Progenitor cell of endocrine pancreas (in vitro differentiated cells): ENCODE measurements at regions not wholly inside any gene's neighbourhood (a gene's known extent, or its start where the extent isn't known, plus 50 kb on each side); places are given as distances from the start of the nearest gene placed in this dataset.

ENCODE experiments used
- DNase-seq: peaks from one replicate; pipeline ENCODE4 v3.0.0; 2021; ENCODE audit warnings: low spot score; ENCODE audit not compliant: unreplicated experiment
- H3K27ac Mint-ChIP-seq: 2 replicates; pipeline ENCODE4 v1.8.0; 2021; ENCODE audit warnings: mild to moderate bottlenecking, moderate library complexity, mixed read lengths
- H3K27me3 Mint-ChIP-seq: 2 replicates; pipeline ENCODE4 v1.8.0; 2021; ENCODE audit warnings: mixed read lengths
- H3K36me3 Mint-ChIP-seq: 2 replicates; pipeline ENCODE4 v1.8.0; 2022; ENCODE audit warnings: mixed read lengths; ENCODE audit not compliant: insufficient read depth
- H3K4me1 Mint-ChIP-seq: 2 replicates; pipeline ENCODE4 v1.8.0; 2021; ENCODE audit warnings: low read depth, mixed read lengths
- H3K4me3 Mint-ChIP-seq: 2 replicates; pipeline ENCODE4 v1.8.0; 2021; ENCODE audit warnings: low read depth, mild to moderate bottlenecking, moderate library complexity, mixed read lengths
- H3K9me3 Mint-ChIP-seq: 2 replicates; pipeline ENCODE4 v1.8.0; 2021; ENCODE audit warnings: low read depth, mixed read lengths
- CTCF ChIP-seq: fragments of 200-600 bp; sonication (generic); IDR thresholded peaks from one replicate; pipeline ENCODE4 v1.5.0; 2021; ENCODE audit warnings: antibody characterized with exemption, mild to moderate bottlenecking; ENCODE audit not compliant: unreplicated experiment

DNA sequence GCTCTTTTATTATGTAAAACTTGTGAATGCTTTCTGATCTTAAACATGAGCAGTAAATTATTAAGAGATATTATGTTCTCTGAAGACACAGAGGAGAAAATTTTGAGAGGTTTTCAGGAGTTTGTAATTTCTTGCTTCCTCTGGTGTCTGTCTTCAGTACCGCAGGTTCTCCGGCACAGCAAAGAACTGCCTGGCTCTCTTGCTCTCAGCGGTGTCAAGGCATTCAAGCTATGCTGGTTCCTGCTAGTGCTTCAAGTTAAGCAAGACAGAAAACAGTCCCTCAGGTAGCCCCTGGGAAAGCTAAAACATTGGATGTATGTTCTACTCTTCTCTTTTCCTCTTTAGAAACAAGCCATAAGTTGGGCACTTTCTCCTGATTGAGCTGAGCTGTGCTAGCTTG is 120.2 kb upstream of the CENPE start:
- H3K27ac Mint-ChIP-seq, result no peak overlapping the region
- no peak for TF ChIP-seq CTCF
- H3K9me3 Mint-ChIP-seq, result peaks cover 20% of the 10 kb centered on the region
- no peak overlapping the region for H3K4me3 Mint-ChIP-seq
- H3K27me3 Mint-ChIP-seq, result no peaks in the 10 kb centered on the region
- no peaks in the 10 kb centered on the region for H3K4me1 Mint-ChIP-seq
- DNase-seq, result no peak
- peaks cover 9% of the 10 kb centered on the region for H3K36me3 Mint-ChIP-seq

DNA sequence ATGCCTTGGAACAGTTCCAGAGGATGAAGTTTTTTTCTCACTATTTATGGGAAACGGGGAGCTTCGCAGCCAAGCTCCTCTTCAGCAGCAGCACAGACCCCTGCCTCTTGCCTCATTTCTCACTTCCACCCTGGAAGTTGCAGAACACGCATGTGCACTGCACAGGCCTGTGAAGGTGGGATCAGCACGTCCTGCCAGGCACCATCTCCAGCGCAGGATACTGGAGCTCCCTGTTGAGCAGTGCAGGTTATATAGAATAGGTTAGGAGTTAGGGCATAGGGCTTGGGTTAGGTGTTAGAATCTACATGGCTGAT is 110.1 kb upstream of the CENPE start:
- no peak for TF ChIP-seq CTCF
- peaks cover 27% of the 10 kb centered on the region for H3K4me1 Mint-ChIP-seq
- no peak overlapping the region for H3K4me3 Mint-ChIP-seq
- H3K27me3 Mint-ChIP-seq, result no peaks in the 10 kb centered on the region
- peaks cover 11% of the 10 kb centered on the region for H3K9me3 Mint-ChIP-seq
- H3K27ac Mint-ChIP-seq, result no peak overlapping the region
- peaks cover 2% of the 10 kb centered on the region for H3K36me3 Mint-ChIP-seq
- DNase-seq, result no peak

DNA sequence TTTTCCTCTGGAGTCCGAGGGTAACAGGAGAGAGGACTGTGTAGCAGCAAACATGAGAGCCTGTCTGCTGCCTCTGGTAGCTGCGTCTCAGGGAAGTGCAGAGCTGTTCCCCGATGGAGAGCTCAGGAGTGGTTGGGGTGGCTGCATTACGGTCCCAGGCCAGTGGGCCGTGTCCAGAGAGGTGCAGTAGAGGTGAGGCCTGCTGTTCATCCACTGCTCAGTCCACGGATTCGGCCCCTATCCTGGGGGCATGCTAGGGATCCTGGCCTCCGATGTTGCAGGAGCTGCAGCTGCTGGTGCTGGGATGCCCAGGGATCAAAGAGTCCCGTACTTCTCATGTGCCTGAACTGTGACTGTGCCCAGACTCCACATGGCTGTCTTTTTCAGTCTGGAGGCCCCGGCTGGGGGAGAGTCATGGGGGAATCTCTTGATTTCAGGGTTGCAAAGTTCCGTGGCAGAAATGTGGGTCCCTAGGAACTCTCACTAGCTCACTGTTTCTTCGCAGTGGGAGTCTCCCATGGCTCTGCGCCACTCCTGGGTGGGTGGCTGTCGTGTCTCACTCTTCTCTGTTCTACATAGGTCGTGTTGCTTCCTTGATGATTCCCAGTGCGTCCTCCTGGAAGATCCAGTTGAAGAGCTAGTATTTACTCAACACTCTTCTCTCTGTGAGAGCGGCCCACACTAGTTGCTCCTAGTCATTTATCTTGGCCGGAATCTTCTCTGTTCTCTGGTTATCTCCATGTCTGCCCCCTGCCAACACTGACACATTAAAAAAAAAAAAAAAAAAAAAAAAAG is 109.5 kb upstream of the CENPE start:
- H3K36me3 Mint-ChIP-seq, result peaks cover 2% of the 10 kb centered on the region
- peaks cover 30% of the 10 kb centered on the region for H3K4me1 Mint-ChIP-seq
- no peaks in the 10 kb centered on the region for H3K27me3 Mint-ChIP-seq
- DNase-seq, result no peak
- peak overlapping the region; percentile 0 for H3K4me3 Mint-ChIP-seq
- H3K9me3 Mint-ChIP-seq, result peaks cover 11% of the 10 kb centered on the region
- peak overlapping the region; percentile 92 for H3K27ac Mint-ChIP-seq
- no peak for TF ChIP-seq CTCF

GRCh38 chr4:103306870-103307375 is 108.8 kb upstream of the CENPE start:
- peak; percentile 44 for DNase-seq
- H3K36me3 Mint-ChIP-seq, result peaks cover 2% of the 10 kb centered on the region
- no peaks in the 10 kb centered on the region for H3K27me3 Mint-ChIP-seq
- H3K9me3 Mint-ChIP-seq, result peaks cover 11% of the 10 kb centered on the region
- TF ChIP-seq CTCF, result no peak
- H3K4me1 Mint-ChIP-seq, result peaks cover 30% of the 10 kb centered on the region
- peak overlapping the region; percentile 92 for H3K27ac Mint-ChIP-seq
- peak overlapping the region; percentile 0 for H3K4me3 Mint-ChIP-seq

- H3K4me3 Mint-ChIP-seq, result no peak overlapping the region
- no peak for DNase-seq
- H3K9me3 Mint-ChIP-seq, result peaks cover 5% of the 10 kb centered on the region
- H3K36me3 Mint-ChIP-seq, result no peaks in the 10 kb centered on the region
- TF ChIP-seq CTCF, result no peak
- H3K4me1 Mint-ChIP-seq, result peaks cover 30% of the 10 kb centered on the region
- H3K27me3 Mint-ChIP-seq, result no peaks in the 10 kb centered on the region
- no peak overlapping the region for H3K27ac Mint-ChIP-seq
These were observed 107.2 kb upstream of the CENPE start for GRCh38 chr4:103305355-103305754.
